IMR-90 (cell line): ENCODE measurements at regions not wholly inside any gene's neighbourhood (a gene's known extent, or its start where the extent isn't known, plus 50 kb on each side); places are given as distances from the start of the nearest gene placed in this dataset.

ENCODE experiments used
- ATAC-seq: fragments of 200-7000 bp; cut with Tn5 transposase; 2 replicates; pipeline ENCODE4 v1.9.1; 2020; ENCODE audit warnings: low read depth, mild to moderate bottlenecking, moderate library complexity
- BruUV-seq: library from RNA; stranded (reverse); fragments of 400-500 nt; replicated peaks from 2 replicates; lab custom pipeline; 2021; lab: Mats Ljungman, UMichigan
- CTCF ChIA-PET: fragments of 300-600 bp; formaldehyde crosslinking; extraction: SDS; loops from one replicate; lab custom pipeline; 2021; ENCODE audit warnings: antibody characterized with exemption; lab: Yijun Ruan, JAX
- POLR2A ChIA-PET: fragments of 300-600 bp; sonication (Branson Sonifier 250); formaldehyde crosslinking; loops from one replicate; lab custom pipeline; 2022; ENCODE audit warnings: antibody characterized with exemption; ENCODE audit not compliant: unreplicated experiment; lab: Charles Lee
- DNase-seq: peaks from one replicate; pipeline ENCODE4 v3.0.0; 2013
- H2AFZ ChIP-seq: replicated peaks from 2 replicates; pipeline ENCODE3; 2013; ENCODE audit warnings: low read length, mild to moderate bottlenecking; ENCODE audit not compliant: poor library complexity
- H2AK5ac ChIP-seq: 2 replicates; pipeline ENCODE4 v1.6.1; 2013; ENCODE audit warnings: low read depth, low read length, inconsistent platforms
- H2AK9ac ChIP-seq: replicated peaks from 2 replicates; pipeline ENCODE3; 2013; ENCODE audit warnings: mild to moderate bottlenecking, low read depth, low read length, moderate library complexity; ENCODE audit not compliant: poor library complexity
- H2BK120ac ChIP-seq: 2 replicates; pipeline ENCODE4 v1.6.1; 2013; ENCODE audit warnings: low read depth, low read length, inconsistent platforms
- H2BK15ac ChIP-seq: 3 replicates; pipeline ENCODE4 v1.6.1; 2013; ENCODE audit warnings: low read depth, low read length, inconsistent platforms
- H2BK20ac ChIP-seq: 2 replicates; pipeline ENCODE4 v1.6.1; 2013; ENCODE audit warnings: low read depth, mild to moderate bottlenecking, inconsistent platforms, low read length, moderate library complexity
- H2BK5ac ChIP-seq: 2 replicates; pipeline ENCODE4 v1.6.1; 2013; ENCODE audit warnings: mild to moderate bottlenecking, low read depth, low read length, inconsistent platforms; ENCODE audit not compliant: poor library complexity, severe bottlenecking
- H3K14ac ChIP-seq: replicated peaks from 2 replicates; pipeline ENCODE4 v1.6.1; 2013; ENCODE audit warnings: low read depth, low read length, inconsistent platforms
- H3K18ac ChIP-seq: 2 replicates; pipeline ENCODE4 v1.6.1; 2013; ENCODE audit warnings: low read depth, low read length, control low read depth
- H3K23ac ChIP-seq: 2 replicates; pipeline ENCODE4 v1.6.1; 2013; ENCODE audit warnings: low read depth, low read length, inconsistent platforms
- H3K27ac ChIP-seq: 2 replicates; pipeline ENCODE4 v1.5.1; 2013; ENCODE audit warnings: mild to moderate bottlenecking, control low read depth, low read length; ENCODE audit not compliant: insufficient read depth
- H3K27me3 ChIP-seq: 2 replicates; pipeline ENCODE4 v1.6.1; 2013; ENCODE audit warnings: low read length; ENCODE audit not compliant: control insufficient read depth, insufficient read depth
- H3K36me3 ChIP-seq: 2 replicates; pipeline ENCODE4 v1.6.1; 2013; ENCODE audit warnings: low read length, mixed read lengths; ENCODE audit not compliant: control insufficient read depth, insufficient read depth
- H3K4ac ChIP-seq: 2 replicates; pipeline ENCODE4 v1.6.1; 2013; ENCODE audit warnings: low read depth, low read length, inconsistent platforms
- H3K4me1 ChIP-seq: 2 replicates; pipeline ENCODE4 v1.6.1; 2013; ENCODE audit warnings: low read length, mixed read lengths; ENCODE audit not compliant: control insufficient read depth, insufficient read depth
- H3K4me2 ChIP-seq: 2 replicates; pipeline ENCODE4 v1.6.1; 2013; ENCODE audit warnings: low read depth, mild to moderate bottlenecking, control low read depth, low read length, moderate library complexity
- H3K4me3 ChIP-seq: 2 replicates; pipeline ENCODE4 v1.5.1; 2013; ENCODE audit warnings: low read depth, mild to moderate bottlenecking, control low read depth, low read length, moderate library complexity; ENCODE audit not compliant: insufficient read depth
- H3K56ac ChIP-seq: 2 replicates; pipeline ENCODE4 v1.6.1; 2013; ENCODE audit warnings: low read length, inconsistent platforms; ENCODE audit not compliant: insufficient read depth; ENCODE audit errors: extremely low read depth
- H3K79me1 ChIP-seq, 2 experiments: 2 replicates each; pipeline ENCODE4 v1.6.1; 2013; ENCODE audit warnings: low read length in 2 of 2, inconsistent platforms in 1 of 2, low read depth in 1 of 2
- H3K9ac ChIP-seq: 2 replicates; pipeline ENCODE4 v1.6.1; 2013; ENCODE audit warnings: low read depth, low read length, control low read depth
- H3K9me1 ChIP-seq: 2 replicates; pipeline ENCODE4 v1.6.1; 2013; ENCODE audit warnings: low read length, inconsistent platforms; ENCODE audit not compliant: insufficient read depth
- H3K9me3 ChIP-seq: 2 replicates; pipeline ENCODE4 v1.6.1; 2013; ENCODE audit warnings: low read length; ENCODE audit not compliant: control insufficient read depth, insufficient read depth
- H4K20me1 ChIP-seq: 2 replicates; pipeline ENCODE4 v1.6.1; 2013; ENCODE audit warnings: low read length, inconsistent platforms; ENCODE audit not compliant: insufficient read depth
- H4K5ac ChIP-seq: 2 replicates; pipeline ENCODE4 v1.6.1; 2013; ENCODE audit warnings: mild to moderate bottlenecking, low read depth, low read length, control low read depth
- H4K8ac ChIP-seq, 2 experiments: 2 replicates each; pipeline ENCODE4 v1.6.1; 2013; ENCODE audit warnings: low read depth in 2 of 2, low read length in 2 of 2, control low read depth in 1 of 2, inconsistent platforms in 1 of 2
- H4K91ac ChIP-seq: 2 replicates; pipeline ENCODE4 v1.6.1; 2013; ENCODE audit warnings: low read depth, low read length, inconsistent platforms; ENCODE audit not compliant: insufficient read depth
- BHLHE40 ChIP-seq: fragments of 150-350 bp; IDR thresholded peaks from 2 replicates; pipeline ENCODE4 v1.6.1; 2016; ENCODE audit warnings: mild to moderate bottlenecking, low read depth, low read length
- CEBPB ChIP-seq: IDR thresholded peaks from 2 replicates; pipeline ENCODE4 v1.6.1; 2012; ENCODE audit warnings: low read depth, low read length, improper control_type of control experiment
- CHD1 ChIP-seq: IDR thresholded peaks from 2 replicates; pipeline ENCODE4 v1.6.1; 2012; ENCODE audit warnings: low read depth, low read length, improper control_type of control experiment
- FOS ChIP-seq: fragments of 150-350 bp; IDR thresholded peaks from 2 replicates; pipeline ENCODE4 v1.6.1; 2016; ENCODE audit warnings: low read depth, low read length
- MAFK ChIP-seq: IDR thresholded peaks from 2 replicates; pipeline ENCODE4 v1.6.1; 2012; ENCODE audit warnings: low read depth, low read length, improper control_type of control experiment
- MAZ ChIP-seq: IDR thresholded peaks from 2 replicates; pipeline ENCODE4 v1.6.1; 2012; ENCODE audit warnings: low read depth, mild to moderate bottlenecking, low read length, improper control_type of control experiment, moderate library complexity, borderline replicate concordance
- MXI1 ChIP-seq: IDR thresholded peaks from 2 replicates; pipeline ENCODE4 v1.6.1; 2012; ENCODE audit warnings: low read depth, mild to moderate bottlenecking, low read length, moderate library complexity, borderline replicate concordance
- NFE2L2 ChIP-seq: fragments of 150-350 bp; IDR thresholded peaks from 2 replicates; pipeline ENCODE4 v1.6.1; 2016; ENCODE audit warnings: low read depth, mild to moderate bottlenecking, low read length
- POLR2A ChIP-seq: IDR thresholded peaks from 2 replicates; pipeline ENCODE4 v1.6.1; 2012; ENCODE audit warnings: mild to moderate bottlenecking, low read depth, low read length
- RAD21 ChIP-seq: IDR thresholded peaks from 2 replicates; pipeline ENCODE4 v1.6.1; 2012; ENCODE audit warnings: low read length, improper control_type of control experiment
- RCOR1 ChIP-seq: IDR thresholded peaks from 2 replicates; pipeline ENCODE4 v1.6.1; 2012; ENCODE audit warnings: mild to moderate bottlenecking, low read length, improper control_type of control experiment; ENCODE audit not compliant: insufficient replicate concordance
- RFX5 ChIP-seq: IDR thresholded peaks from 2 replicates; pipeline ENCODE4 v1.8.0; 2012; ENCODE audit warnings: low read depth, mild to moderate bottlenecking, low read length, moderate library complexity
- SMC3 ChIP-seq: fragments of 150-350 bp; IDR thresholded peaks from 2 replicates; pipeline ENCODE4 v1.6.1; 2016; ENCODE audit warnings: low read depth, mild to moderate bottlenecking, antibody characterized with exemption, low read length, moderate library complexity
- WGBS, 2 experiments: methylation state at CpG; one replicate each; pipeline versions ENCODE4 v1.1.5 to v1.1.7; 2013; ENCODE audit warnings: missing lambda C conversion rate in 2 of 2; ENCODE audit not compliant: insufficient read length in 1 of 2; ENCODE audit errors: extremely low coverage in 2 of 2; 5-methylcytosine and 5-hydroxymethylcytosine counted together
- dilution Hi-C: fragments of 300-500 bp; cut with HindIII; formaldehyde crosslinking; loops from one replicate; pipeline ENCODE4 v1.14.3; 2018; ENCODE audit warnings: low sequenced_read_pairs; ENCODE audit not compliant: unreplicated experiment
- in situ Hi-C: fragments of 300-500 bp; cut with MboI; formaldehyde crosslinking; loops from 3 replicates; pipeline ENCODE4 v1.14.3; 2019; ENCODE audit warnings: low sequenced_read_pairs, inconsistent platforms, mixed read lengths
- intact Hi-C: fragments of 100-400 bp; cut with micrococcal nuclease; formaldehyde crosslinking; loops from 2 replicates; pipeline ENCODE4 v1.10.0; 2022
- TF ChIP-seq, protein P1 (sequence below): fragments of 150-350 bp; IDR thresholded peaks from 2 replicates; pipeline ENCODE4 v1.6.1; 2016; ENCODE audit warnings: low read depth, mild to moderate bottlenecking, low read length, moderate library complexity, borderline replicate concordance
- TF ChIP-seq, protein P2 (sequence below): fragments of 150-350 bp; IDR thresholded peaks from 2 replicates; pipeline ENCODE4 v1.6.1; 2017; ENCODE audit warnings: mild to moderate bottlenecking, antibody characterized with exemption, low read length, low read depth
- TF ChIP-seq, protein P3 (sequence below): conservative IDR thresholded peaks from 2 replicates; pipeline ENCODE4 v1.5.1; 2012; ENCODE audit warnings: mild to moderate bottlenecking, low read depth, low read length, improper control_type of control experiment

DNA sequence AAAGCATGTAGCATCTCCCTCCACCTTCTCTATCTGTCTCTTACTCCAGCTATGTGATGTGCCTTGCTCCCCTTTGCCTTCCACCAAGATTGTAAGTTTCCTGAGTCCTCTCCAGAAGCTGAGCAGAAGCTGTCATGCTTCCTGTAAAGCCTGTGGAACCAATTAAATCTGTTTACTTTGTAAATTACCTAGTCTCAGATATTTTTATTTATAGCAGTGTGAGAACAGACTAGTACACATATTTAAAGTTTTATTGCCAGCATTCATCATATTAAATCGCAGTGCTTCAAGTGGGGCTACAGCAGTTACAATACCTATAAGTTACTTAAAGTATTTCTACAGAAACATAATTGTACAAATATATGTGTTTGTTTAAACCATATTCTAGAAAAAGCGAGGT is 973.1 kb downstream of the SLC16A7 start:
- Histone ChIP-seq H3K27me3 (no peaks in the 10 kb centered on the region), H4K5ac (no peak overlapping the region), H3K27ac (no peak overlapping the region), H3K23ac (no peak overlapping the region), H3K36me3 (no peaks in the 10 kb centered on the region), H3K4ac (no peak overlapping the region), H3K4me3 (no peak overlapping the region), H2AK9ac (no peak overlapping the region), H2AK5ac (no peak overlapping the region), H3K56ac (no peak overlapping the region), H3K9me3 (no peaks in the 10 kb centered on the region; the same call in 1 of the 2 replicates), H3K18ac (no peak overlapping the region), H3K14ac (no peak overlapping the region), H4K20me1 (no peaks in the 10 kb centered on the region), H3K4me2 (no peak overlapping the region), H3K9ac (no peak overlapping the region), H2BK15ac (no peak overlapping the region), H2AFZ (no peak overlapping the region), H2BK5ac (no peak overlapping the region), H3K9me1 (no peaks in the 10 kb centered on the region), H3K79me1 (no peaks in the 10 kb centered on the region), H4K8ac (no peak overlapping the region), H2BK20ac (no peak overlapping the region), H2BK120ac (no peak overlapping the region), H4K91ac (no peak overlapping the region), H3K4me1 (no peaks in the 10 kb centered on the region)
- no CpG with 5 or more reads among the region's 2 CpGs for WGBS, 2 experiments
- intact Hi-C loops, result no loop called here
- in situ Hi-C loops, result no loop called here
- DNase-seq (no peak), ATAC-seq (no peak)
- BruUV-seq, result no TSS peak
- POLR2A ChIA-PET, result no interaction called here
- TF ChIP-seq, protein P1, sequence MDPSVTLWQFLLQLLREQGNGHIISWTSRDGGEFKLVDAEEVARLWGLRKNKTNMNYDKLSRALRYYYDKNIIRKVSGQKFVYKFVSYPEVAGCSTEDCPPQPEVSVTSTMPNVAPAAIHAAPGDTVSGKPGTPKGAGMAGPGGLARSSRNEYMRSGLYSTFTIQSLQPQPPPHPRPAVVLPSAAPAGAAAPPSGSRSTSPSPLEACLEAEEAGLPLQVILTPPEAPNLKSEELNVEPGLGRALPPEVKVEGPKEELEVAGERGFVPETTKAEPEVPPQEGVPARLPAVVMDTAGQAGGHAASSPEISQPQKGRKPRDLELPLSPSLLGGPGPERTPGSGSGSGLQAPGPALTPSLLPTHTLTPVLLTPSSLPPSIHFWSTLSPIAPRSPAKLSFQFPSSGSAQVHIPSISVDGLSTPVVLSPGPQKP, result no peak
- no peak for TF ChIP-seq NFE2L2
- TF ChIP-seq MAZ, result no peak
- TF ChIP-seq, protein P2, sequence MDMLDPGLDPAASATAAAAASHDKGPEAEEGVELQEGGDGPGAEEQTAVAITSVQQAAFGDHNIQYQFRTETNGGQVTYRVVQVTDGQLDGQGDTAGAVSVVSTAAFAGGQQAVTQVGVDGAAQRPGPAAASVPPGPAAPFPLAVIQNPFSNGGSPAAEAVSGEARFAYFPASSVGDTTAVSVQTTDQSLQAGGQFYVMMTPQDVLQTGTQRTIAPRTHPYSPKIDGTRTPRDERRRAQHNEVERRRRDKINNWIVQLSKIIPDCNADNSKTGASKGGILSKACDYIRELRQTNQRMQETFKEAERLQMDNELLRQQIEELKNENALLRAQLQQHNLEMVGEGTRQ, result no peak
- TF ChIP-seq BHLHE40, result no peak
- no peak for TF ChIP-seq CEBPB
- no peak for TF ChIP-seq RCOR1
- TF ChIP-seq, protein P3, sequence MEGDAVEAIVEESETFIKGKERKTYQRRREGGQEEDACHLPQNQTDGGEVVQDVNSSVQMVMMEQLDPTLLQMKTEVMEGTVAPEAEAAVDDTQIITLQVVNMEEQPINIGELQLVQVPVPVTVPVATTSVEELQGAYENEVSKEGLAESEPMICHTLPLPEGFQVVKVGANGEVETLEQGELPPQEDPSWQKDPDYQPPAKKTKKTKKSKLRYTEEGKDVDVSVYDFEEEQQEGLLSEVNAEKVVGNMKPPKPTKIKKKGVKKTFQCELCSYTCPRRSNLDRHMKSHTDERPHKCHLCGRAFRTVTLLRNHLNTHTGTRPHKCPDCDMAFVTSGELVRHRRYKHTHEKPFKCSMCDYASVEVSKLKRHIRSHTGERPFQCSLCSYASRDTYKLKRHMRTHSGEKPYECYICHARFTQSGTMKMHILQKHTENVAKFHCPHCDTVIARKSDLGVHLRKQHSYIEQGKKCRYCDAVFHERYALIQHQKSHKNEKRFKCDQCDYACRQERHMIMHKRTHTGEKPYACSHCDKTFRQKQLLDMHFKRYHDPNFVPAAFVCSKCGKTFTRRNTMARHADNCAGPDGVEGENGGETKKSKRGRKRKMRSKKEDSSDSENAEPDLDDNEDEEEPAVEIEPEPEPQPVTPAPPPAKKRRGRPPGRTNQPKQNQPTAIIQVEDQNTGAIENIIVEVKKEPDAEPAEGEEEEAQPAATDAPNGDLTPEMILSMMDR, result no peak
- TF ChIP-seq RAD21, result no peak
- no peak for TF ChIP-seq POLR2A
- TF ChIP-seq CHD1, result no peak
- TF ChIP-seq SMC3, result no peak
- no peak for TF ChIP-seq MXI1
- TF ChIP-seq MAFK, result no peak
- no peak for TF ChIP-seq FOS
- TF ChIP-seq RFX5, result no peak
- dilution Hi-C loops, result no loop called here
- CTCF ChIA-PET, result interaction anchor here (0.7 kb wide), 1 partner anchor 320 kb away, joined by 4 read pairs; no protein-coding TSS in a partner anchor
